ENCODE measurements at regions not wholly inside any gene's neighbourhood (a gene's known extent, or its start where the extent isn't known, plus 50 kb on each side); places are given as distances from the start of the nearest gene placed in this dataset.

- no peak for DNase-seq
- H3K27me3 ChIP-seq (ENCODE audit: insufficient read depth, low read depth, severe bottlenecking): peaks cover 93% of the 10 kb centered on the region
- peaks cover 14% of the 10 kb centered on the region for H3K9me3 ChIP-seq (ENCODE audit: severe bottlenecking)
- H3K36me3 ChIP-seq: no peaks in the 10 kb centered on the region
- H3K4me3 ChIP-seq (ENCODE audit: low read depth, low read length): no peak overlapping the region
- no peak for TF ChIP-seq CTCF (IDR thresholded peaks at IDR 0.05; ENCODE audit: low read depth, low read length)
- H3K27ac ChIP-seq: no peak overlapping the region
These were observed 85.0 kb upstream of the ARHGEF7 start for GRCh38 chr13:111029957-111030609.

DNA sequence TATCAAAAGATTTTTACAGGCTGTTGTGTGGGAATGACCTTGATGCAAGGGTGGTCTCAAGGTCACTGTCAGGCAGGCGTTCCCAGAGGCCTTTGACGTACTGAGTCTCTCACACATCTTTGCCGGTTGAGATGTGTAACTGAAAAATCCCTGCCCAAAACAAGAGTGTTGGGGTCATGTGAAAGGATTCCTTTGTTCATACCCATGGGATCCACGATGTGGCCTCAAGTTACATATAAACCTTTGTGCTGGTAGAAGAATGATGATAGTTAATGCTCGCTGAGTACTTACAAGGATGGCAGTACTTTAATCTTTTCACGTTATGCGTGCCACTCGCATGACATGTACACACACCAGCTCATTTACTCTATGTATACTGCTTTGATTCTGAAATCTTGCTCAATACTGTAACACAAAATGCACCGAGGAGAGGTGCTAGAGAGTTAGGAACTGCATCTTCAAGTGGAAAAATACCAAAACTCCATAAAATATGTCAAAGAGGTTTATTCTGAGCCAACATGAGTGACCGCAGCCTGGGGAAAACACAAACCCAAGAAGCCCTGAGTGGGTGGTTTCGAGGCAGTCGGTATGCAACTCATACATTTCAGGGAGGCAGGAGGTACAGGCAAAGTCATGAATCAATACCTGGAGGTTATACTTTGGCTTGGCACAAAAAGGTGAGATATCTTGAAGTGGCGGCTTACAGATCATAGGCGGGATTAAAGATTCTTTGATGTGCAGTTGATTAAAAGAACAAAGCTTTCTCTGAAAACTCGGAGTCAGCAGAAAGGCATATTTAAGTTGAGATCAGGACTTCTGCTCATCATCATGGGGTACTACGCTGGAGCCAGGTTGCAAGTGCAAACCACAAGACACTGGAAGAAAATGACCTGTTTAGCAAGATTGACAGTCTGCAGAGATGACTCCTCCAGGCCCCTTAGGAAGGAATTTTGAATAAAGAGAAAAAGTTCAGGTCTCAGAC lies 87.4 kb upstream of the ARHGEF7 start:
- no peak for TF ChIP-seq CTCF (IDR thresholded peaks at IDR 0.05; ENCODE audit: low read depth, low read length)
- Histone ChIP-seq H3K27me3 (ENCODE audit: insufficient read depth, low read depth, severe bottlenecking) (peaks cover 93% of the 10 kb centered on the region), H3K27ac (no peak overlapping the region), H3K9me3 (ENCODE audit: severe bottlenecking) (peaks cover 12% of the 10 kb centered on the region), H3K4me3 (ENCODE audit: low read depth, low read length) (no peak overlapping the region), H3K36me3 (no peaks in the 10 kb centered on the region)
- DNase-seq: no peak

- no peak for DNase-seq
- no peaks in the 10 kb centered on the region for H3K36me3 ChIP-seq
- peaks cover 91% of the 10 kb centered on the region for H3K27me3 ChIP-seq (ENCODE audit: insufficient read depth, low read depth, severe bottlenecking)
- H3K9me3 ChIP-seq (ENCODE audit: severe bottlenecking): peaks cover 34% of the 10 kb centered on the region
- H3K4me3 ChIP-seq (ENCODE audit: low read depth, low read length): no peak overlapping the region
- H3K27ac ChIP-seq: no peak overlapping the region
- no peak for TF ChIP-seq CTCF (IDR thresholded peaks at IDR 0.05; ENCODE audit: low read depth, low read length)
These were observed 89.8 kb upstream of the ARHGEF7 start for GRCh38 chr13:111025310-111025709.

GRCh38 chr13:111022886-111023285 lies 92.2 kb upstream of the ARHGEF7 start:
- Histone ChIP-seq H3K27me3 (ENCODE audit: insufficient read depth, low read depth, severe bottlenecking) (peaks cover 80% of the 10 kb centered on the region), H3K27ac (no peak overlapping the region), H3K9me3 (ENCODE audit: severe bottlenecking) (peaks cover 33% of the 10 kb centered on the region), H3K4me3 (ENCODE audit: low read depth, low read length) (no peak overlapping the region), H3K36me3 (no peaks in the 10 kb centered on the region)
- no peak for TF ChIP-seq CTCF (IDR thresholded peaks at IDR 0.05; ENCODE audit: low read depth, low read length)
- no peak for DNase-seq

- no peak overlapping the region for H3K27ac ChIP-seq
- no peak for DNase-seq
- H3K27me3 ChIP-seq (ENCODE audit: insufficient read depth, low read depth, severe bottlenecking): peaks cover 80% of the 10 kb centered on the region
- TF ChIP-seq CTCF (IDR thresholded peaks at IDR 0.05; ENCODE audit: low read depth, low read length): no peak
- H3K9me3 ChIP-seq (ENCODE audit: severe bottlenecking): peaks cover 32% of the 10 kb centered on the region
- H3K36me3 ChIP-seq: no peaks in the 10 kb centered on the region
- no peak overlapping the region for H3K4me3 ChIP-seq (ENCODE audit: low read depth, low read length)
These were observed 92.9 kb upstream of the ARHGEF7 start for GRCh38 chr13:111022241-111022640.
